ENCODE measurements at regions not wholly inside any gene's neighbourhood (a gene's known extent, or its start where the extent isn't known, plus 50 kb on each side); places are given as distances from the start of the nearest gene placed in this dataset.
"Not testable (repeated sequence)": the region's sequence is repeated elsewhere in the genome, so short reads cannot be mapped to it uniquely, and the experiment has no call there.

DNA sequence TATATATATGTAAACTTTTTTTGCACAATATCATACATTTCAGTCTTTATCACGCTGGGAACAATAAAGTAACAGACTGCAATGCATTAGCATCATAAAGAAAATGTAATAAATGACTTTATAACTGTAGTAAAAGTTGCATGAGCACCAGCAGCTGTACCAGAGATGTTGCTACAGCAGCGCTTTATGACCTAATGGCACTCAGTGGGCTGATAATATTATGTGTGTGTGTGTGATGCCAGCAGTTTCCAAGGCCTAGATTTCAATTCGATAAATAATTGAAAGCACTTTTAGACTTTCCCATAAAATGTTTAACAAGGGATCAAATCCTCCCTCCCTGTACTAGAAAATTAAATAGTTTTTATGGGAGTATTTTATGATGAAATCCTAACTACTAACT, 367.6 kb upstream of the AGA start:
- no peak for DNase-seq

DNA sequence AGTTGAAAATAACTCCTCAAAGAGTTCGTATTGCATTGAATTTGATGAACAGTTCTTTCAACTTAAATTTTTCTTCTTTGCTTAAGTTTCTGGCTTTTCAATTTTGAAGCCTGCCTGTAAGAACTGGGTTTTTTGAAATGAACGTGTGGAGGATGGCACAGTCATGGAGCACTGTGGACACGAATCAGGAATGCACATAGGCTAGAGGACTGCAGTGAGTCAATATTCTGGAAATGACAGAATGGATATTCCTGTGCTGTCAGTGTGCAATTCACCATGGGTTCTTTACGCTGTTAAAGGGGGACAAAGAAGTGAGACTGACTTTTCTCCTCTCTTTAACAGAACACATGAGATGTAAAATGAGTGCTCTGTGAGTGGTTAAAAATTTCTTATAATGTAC, 368.0 kb upstream of the AGA start:
- no peak for DNase-seq

- DNase-seq, result not testable (repeated sequence)
Observed at GRCh38 chr4:177818392-177818791, 376.2 kb upstream of the AGA start.

DNA sequence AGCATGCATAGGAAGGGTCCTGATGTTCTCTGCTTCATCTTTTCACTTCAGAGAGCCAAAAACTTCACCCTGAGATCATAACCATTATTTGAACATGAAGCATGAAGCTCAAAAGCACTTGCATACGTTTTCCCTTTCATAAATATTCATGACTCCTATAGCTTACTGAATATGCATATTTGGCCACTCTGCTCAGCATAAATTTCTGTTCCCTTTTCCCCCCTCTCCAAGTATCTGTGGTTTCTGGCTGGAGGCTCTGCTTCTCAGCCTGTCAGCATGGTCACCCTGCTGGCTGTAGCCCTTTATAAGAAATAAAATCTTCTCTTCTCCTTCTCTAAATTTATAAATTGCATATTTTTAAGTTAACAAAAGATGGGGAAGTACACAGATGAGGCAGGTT, 384.7 kb upstream of the AGA start:
- no peak for DNase-seq

- DNase-seq, result no peak
Observed at GRCh38 chr4:177841258-177841657, 399.0 kb upstream of the AGA start.

GRCh38 chr4:177853229-177853628, 411.0 kb upstream of the AGA start:
- no peak for DNase-seq

DNA sequence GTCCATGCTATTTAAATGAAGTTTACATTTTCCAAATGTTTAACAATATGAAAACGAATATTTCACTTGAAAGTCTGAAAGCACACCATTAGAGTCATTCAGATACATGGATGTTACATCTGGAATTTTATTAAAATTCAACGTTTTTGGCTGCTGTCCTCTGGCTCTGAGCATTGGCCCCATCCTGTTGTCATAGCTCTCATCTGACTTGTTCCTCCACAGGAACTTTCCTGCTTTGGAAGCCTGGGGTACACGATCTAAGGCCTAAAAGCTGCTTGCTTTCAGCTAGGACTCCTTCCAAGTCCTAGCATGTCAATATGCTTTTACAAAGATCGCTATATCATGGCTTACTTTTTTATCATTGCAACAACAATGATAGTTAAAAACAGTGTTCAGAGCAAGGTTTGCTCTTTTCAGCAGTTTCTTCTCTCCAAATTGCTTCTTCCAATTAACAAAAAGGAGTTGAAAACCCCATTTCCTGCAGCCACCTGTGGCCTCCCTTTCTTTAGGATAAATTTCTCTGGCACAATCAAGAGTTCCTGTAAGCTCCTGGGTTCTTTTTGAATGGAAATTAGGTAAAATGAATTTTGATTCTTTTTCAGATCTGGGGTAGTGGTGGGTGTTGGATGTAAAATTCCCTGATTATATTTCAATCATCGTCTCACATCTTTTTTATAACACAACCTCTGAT, 413.4 kb upstream of the AGA start:
- no peak for DNase-seq

- DNase-seq, result no peak
Observed at GRCh38 chr4:177860171-177860570, 417.9 kb upstream of the AGA start.

GRCh38 chr4:177861551-177862094, 419.4 kb upstream of the AGA start:
- no peak for DNase-seq

DNA sequence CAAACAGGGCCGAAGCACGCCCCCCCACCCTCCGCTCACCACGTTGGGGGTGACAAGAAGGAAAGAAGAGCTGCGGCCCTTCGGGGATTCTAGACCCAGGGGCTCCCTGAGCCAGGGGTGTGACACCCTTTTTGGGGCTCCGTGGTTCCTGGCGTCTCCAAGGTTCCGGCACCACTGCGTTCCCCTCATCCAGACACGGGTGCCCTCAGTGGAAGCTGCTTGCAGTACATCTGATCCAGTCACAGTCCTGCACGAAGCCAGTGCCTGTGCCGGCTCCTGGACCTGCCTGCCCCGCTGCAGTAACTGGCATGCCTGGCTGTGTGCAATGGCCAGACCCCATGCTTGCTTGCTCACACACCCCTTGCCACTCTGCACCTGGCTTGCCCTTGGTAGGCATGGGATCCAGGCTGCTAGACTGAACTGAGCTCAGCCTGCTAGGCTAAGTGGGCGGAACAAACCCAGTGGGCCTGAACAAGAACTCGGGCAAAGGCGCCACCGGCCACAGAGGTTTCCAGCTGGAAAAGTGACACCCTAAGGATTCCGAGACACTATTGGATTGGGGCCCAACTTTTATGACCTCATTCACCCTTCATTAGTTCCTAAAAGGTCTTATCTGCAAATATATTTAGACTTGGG, 420.4 kb upstream of the AGA start:
- no peak for DNase-seq

DNA sequence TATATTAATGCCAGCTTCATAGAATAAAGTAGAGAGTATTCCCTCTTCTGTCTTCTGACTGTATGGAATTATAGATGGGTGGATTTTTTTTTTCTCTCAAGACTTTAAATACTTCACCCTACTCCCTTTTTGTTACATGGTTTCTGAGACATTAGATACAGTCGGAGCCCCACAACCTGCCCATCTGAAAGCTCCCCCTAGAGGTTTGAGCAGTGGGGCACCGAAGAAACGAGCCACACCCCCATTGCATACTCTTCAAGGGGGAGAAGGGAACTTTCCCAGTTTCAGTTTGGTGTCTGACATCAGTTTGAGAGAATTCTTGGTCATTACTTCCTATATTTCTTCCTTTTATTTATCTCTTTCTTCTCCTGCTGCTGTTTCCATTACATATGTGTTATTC, 437.6 kb upstream of the AGA start:
- DNase-seq, result no peak

DNA sequence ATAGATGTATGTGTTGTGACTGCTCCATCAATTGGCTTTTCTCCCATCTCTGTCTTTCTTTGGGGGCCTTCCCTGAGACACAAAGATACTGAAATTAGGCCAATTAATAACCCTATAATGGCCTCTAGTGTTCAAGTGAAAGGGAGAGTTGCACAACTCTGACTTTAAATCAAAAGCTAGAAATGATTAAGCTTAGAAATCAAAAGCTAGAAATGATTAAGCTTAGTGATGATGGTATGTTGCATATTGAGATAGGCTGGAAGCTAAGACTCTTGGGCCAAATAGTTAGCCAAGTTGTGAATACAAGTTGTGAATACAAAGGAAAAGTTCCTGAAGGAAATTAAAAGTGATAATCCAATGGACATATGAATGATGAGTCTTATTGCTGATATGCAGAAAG, 452.9 kb upstream of the AGA start:
- DNase-seq, result no peak

DNA sequence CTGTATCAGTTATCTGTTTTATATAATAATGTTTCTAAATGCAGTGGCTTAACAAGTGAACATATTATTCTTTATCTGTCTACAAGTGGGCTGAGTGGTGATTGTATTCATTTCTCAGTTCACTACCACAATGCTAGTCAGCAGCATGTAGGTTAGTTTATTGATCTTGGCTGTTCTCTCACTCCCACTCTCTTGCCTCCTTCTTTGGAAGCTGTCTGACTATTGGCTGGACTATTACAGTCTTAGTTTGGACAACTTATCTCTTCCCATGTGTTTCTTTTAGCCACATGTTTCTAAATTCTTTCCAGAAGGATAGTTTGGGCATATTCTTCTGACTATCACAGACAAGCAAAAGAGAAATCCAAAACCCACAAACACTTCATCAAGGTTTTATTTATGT, 459.5 kb upstream of the AGA start:
- DNase-seq, result no peak

GRCh38 chr4:177902386-177902785, 460.1 kb upstream of the AGA start:
- no peak for DNase-seq

GRCh38 chr4:177907736-177908424, 465.6 kb upstream of the AGA start:
- no peak for DNase-seq

DNA sequence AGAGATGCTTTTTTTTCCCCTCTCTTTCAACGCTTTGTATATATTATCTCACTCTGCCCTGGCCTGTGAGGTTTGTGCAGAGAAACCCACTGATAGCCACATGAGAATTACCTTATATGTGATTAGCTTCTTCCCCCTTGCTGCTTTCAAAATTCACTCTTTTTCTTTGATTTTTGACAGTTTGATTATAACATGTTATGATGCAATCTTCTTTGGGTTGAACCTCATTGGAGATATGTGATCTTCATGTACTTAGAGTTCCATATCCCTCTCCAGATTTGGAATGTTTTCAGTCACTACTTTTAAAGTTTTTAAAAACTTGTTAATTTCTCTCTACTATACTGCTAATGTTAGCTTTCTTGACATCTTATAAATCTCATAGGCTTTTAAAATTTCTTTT, 479.5 kb upstream of the AGA start:
- no peak for DNase-seq

DNA sequence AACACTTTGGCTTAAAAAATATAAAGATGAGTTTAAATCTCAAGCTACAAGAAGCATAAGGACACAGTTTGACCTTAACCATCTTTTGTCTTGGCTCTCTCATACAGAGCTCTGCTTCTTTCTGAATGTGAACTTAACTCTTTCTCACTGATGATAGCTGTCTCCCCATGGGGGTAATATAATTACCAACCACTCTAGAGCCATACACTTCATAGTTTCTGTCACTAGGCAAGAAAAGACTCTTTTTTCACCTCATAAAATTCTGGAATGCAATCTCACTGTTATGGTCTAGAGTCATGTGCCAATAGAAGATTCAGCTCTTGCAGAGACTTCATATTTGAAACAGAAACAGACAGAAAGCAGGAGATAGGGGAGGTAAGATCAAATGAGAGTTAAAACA, 481.7 kb upstream of the AGA start:
- no peak for DNase-seq

DNA sequence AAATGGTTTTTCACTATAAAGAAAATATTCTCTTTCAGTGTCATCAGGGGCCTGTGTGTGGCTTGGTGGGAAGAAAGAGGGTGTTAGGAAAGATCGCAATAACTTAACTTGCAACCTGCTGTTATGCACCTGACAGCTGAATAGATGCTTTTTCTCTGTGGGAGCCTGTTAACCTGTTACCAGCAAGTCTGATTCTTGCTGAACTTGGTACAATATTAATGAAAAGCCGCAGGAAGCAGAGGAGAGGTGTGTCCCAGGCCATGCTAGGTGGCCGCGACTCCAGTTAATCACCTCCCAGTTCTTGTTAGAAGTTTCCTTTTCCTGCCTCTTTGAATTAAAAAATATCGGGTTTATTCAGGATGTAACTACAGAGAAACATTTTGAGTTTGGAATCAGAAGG, 494.8 kb upstream of the AGA start:
- no peak for DNase-seq

DNA sequence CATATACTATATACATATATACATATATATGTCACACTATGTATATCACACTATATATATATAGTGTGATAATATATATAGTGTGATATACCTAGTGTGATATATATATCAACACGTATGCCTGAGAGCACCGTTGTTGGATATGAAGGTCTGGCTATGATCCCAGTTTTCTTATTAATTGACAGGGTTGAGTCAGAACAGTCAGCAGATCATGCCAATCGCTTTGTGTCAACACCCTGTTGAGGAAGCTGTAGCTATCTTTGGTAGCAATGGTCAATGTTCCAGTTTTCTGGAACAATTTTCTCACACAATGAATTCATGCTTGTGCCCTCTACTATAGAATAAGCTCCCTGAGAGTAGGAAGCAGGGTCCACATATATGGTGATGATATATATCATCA, 496.0 kb upstream of the AGA start:
- DNase-seq, result no peak

DNA sequence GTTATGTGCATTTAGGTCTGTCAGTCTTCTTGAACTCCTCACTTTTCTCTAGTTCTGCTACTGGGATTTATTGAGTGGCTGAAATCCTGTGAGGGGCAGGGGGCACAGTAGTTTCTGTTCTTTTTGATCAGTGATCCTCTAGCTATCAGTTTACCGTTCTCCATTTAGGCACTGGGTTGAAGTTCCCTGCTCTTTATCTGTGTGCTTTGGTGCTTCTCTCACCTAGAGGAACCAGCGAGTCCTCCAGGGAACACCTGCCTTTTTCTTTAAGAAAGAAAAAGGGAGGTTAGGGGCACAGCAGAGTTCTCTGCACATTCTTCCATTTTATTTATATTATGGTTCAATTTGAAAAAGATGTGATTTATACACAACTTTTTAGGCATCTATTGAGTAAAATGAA, 503.0 kb upstream of the AGA start:
- no peak for DNase-seq

- no peak for DNase-seq
Observed at GRCh38 chr4:177947607-177948006, 505.4 kb upstream of the AGA start.

- DNase-seq, result no peak
Observed at GRCh38 chr4:177948853-177949252, 506.6 kb upstream of the AGA start.

GRCh38 chr4:177951026-177951425, 508.8 kb upstream of the AGA start:
- DNase-seq, result no peak

- DNase-seq, result no peak
Observed at GRCh38 chr4:177952723-177953122, 510.5 kb upstream of the AGA start.

Data from stimulated activated CD4-positive, alpha-beta T cell treated with anti-CD3 and anti-CD28 coated beads, Interleukin-12 subunit alpha, Interleukin-12 subunit beta, amount 100 ng/mL, for 4 hours (primary cell).